Mesendoderm (in vitro differentiated cells): ENCODE measurements at regions not wholly inside any gene's neighbourhood (a gene's known extent, or its start where the extent isn't known, plus 50 kb on each side); places are given as distances from the start of the nearest gene placed in this dataset.
"Not testable (repeated sequence)": the region's sequence is repeated elsewhere in the genome, so short reads cannot be mapped to it uniquely, and the experiment has no call there.

Source experiments
- DNase-seq: peaks from one replicate; pipeline ENCODE4 v3.0.0; 2013
- H2AK5ac ChIP-seq: 2 replicates; pipeline ENCODE4 v1.6.1; 2013; ENCODE audit warnings: low read length, inconsistent platforms
- H2BK120ac ChIP-seq: 2 replicates; pipeline ENCODE4 v1.6.1; 2013; ENCODE audit warnings: low read depth, mild to moderate bottlenecking, low read length, moderate library complexity, mixed read lengths
- H2BK15ac ChIP-seq: replicated peaks from 2 replicates; pipeline ENCODE4 v1.6.1; 2013; ENCODE audit warnings: low read depth, mild to moderate bottlenecking, moderate library complexity
- H2BK5ac ChIP-seq: 2 replicates; pipeline ENCODE4 v1.6.1; 2013; ENCODE audit warnings: low read length, inconsistent platforms
- H3K18ac ChIP-seq: 2 replicates; pipeline ENCODE4 v1.6.1; 2013; ENCODE audit warnings: mild to moderate bottlenecking, low read length, mixed read lengths
- H3K23ac ChIP-seq: one replicate; pipeline ENCODE4 v1.6.1; 2013; ENCODE audit warnings: low read length
- H3K27ac ChIP-seq: 2 replicates; pipeline ENCODE4 v1.5.1; 2013; ENCODE audit warnings: low read depth, mild to moderate bottlenecking, inconsistent platforms, low read length, moderate library complexity
- H3K27me3 ChIP-seq: 2 replicates; pipeline ENCODE4 v1.6.1; 2013; ENCODE audit warnings: low read length, control low read depth, mild to moderate bottlenecking, inconsistent platforms; ENCODE audit not compliant: insufficient read depth, poor library complexity
- H3K36me3 ChIP-seq: 2 replicates; pipeline ENCODE4 v1.6.1; 2013; ENCODE audit warnings: low read length, inconsistent platforms; ENCODE audit not compliant: control insufficient read depth, insufficient read depth
- H3K4ac ChIP-seq: one replicate; pipeline ENCODE4 v1.6.1; 2013; ENCODE audit warnings: low read depth, mild to moderate bottlenecking, low read length, moderate library complexity
- H3K4me1 ChIP-seq: 2 replicates; pipeline ENCODE4 v1.6.1; 2013; ENCODE audit warnings: low read depth, low read length, inconsistent platforms; ENCODE audit not compliant: control insufficient read depth
- H3K4me2 ChIP-seq: 2 replicates; pipeline ENCODE4 v1.6.1; 2013; ENCODE audit warnings: low read length
- H3K4me3 ChIP-seq: 2 replicates; pipeline ENCODE4 v1.5.1; 2013; ENCODE audit warnings: mild to moderate bottlenecking, low read length
- H3K56ac ChIP-seq: one replicate; pipeline ENCODE4 v1.6.1; 2013; ENCODE audit warnings: low read length
- H3K79me1 ChIP-seq: 2 replicates; pipeline ENCODE4 v1.6.1; 2013; ENCODE audit warnings: low read length, inconsistent platforms
- H3K79me2 ChIP-seq: 2 replicates; pipeline ENCODE4 v1.6.1; 2013; ENCODE audit warnings: mild to moderate bottlenecking, low read length; ENCODE audit not compliant: control insufficient read depth, insufficient read depth
- H3K9ac ChIP-seq: 2 replicates; pipeline ENCODE4 v1.6.1; 2013; ENCODE audit warnings: low read length, inconsistent platforms
- H4K5ac ChIP-seq: one replicate; pipeline ENCODE4 v1.6.1; 2013; ENCODE audit warnings: low read length
- H4K8ac ChIP-seq: one replicate; pipeline ENCODE4 v1.6.1; 2013; ENCODE audit warnings: low read depth, mild to moderate bottlenecking, control low read depth, low read length, moderate library complexity
- WGBS: extraction: QIAGEN DNeasy Blood & Tissue Kit; methylation state at CpG from one replicate; pipeline ENCODE4 v1.1.7; 2013; ENCODE audit warnings: low lambda C conversion rate, missing lambda C conversion rate; ENCODE audit not compliant: insufficient coverage; ENCODE audit errors: extremely low coverage; 5-methylcytosine and 5-hydroxymethylcytosine counted together

- Histone ChIP-seq H3K79me1 (no peaks in the 10 kb centered on the region), H3K4me1 (no peaks in the 10 kb centered on the region), H3K18ac (no peak overlapping the region), H3K36me3 (no peaks in the 10 kb centered on the region), H4K5ac (no peak overlapping the region), H3K9ac (no peak overlapping the region), H2BK5ac (no peak overlapping the region), H2AK5ac (no peak overlapping the region), H3K27me3 (no peaks in the 10 kb centered on the region), H3K56ac (no peak overlapping the region), H2BK120ac (no peak overlapping the region), H3K27ac (no peak overlapping the region), H3K4me2 (no peak overlapping the region), H3K4ac (no peak overlapping the region), H3K79me2 (no peaks in the 10 kb centered on the region), H3K4me3 (no peak overlapping the region), H2BK15ac (no peak overlapping the region), H3K23ac (no peak overlapping the region), H4K8ac (no peak overlapping the region)
- no CpG with 5 or more reads among the region's 2 CpGs for WGBS
- DNase-seq: no peak
Measured at GRCh38 chr1:58180537-58180936, 366.0 kb downstream of the OMA1 start.

- not testable (repeated sequence) for H4K5ac ChIP-seq, H3K4me3 ChIP-seq, H3K9ac ChIP-seq, H2BK15ac ChIP-seq, H2BK120ac ChIP-seq, H3K79me1 ChIP-seq, H3K27ac ChIP-seq, H2AK5ac ChIP-seq, H3K4me1 ChIP-seq, H4K8ac ChIP-seq, H3K4ac ChIP-seq, H3K4me2 ChIP-seq, H3K18ac ChIP-seq, H3K27me3 ChIP-seq, DNase-seq, H3K36me3 ChIP-seq, H3K23ac ChIP-seq, H3K79me2 ChIP-seq, H2BK5ac ChIP-seq, H3K56ac ChIP-seq
- no CpG with 5 or more reads among the region's 3 CpGs for WGBS
Measured at GRCh38 chr1:58169160-58169559, 377.4 kb downstream of the OMA1 start.

GRCh38 chr1:58167131-58167530, 379.4 kb downstream of the OMA1 start:
- H3K79me2 ChIP-seq, H2BK120ac ChIP-seq, H3K56ac ChIP-seq, H3K27me3 ChIP-seq, H3K9ac ChIP-seq, H3K23ac ChIP-seq, H3K4me2 ChIP-seq, H3K36me3 ChIP-seq, H3K4me3 ChIP-seq, DNase-seq, H2BK5ac ChIP-seq, H2AK5ac ChIP-seq, H3K4me1 ChIP-seq, H4K8ac ChIP-seq, H3K27ac ChIP-seq, H2BK15ac ChIP-seq, H4K5ac ChIP-seq, H3K18ac ChIP-seq, H3K79me1 ChIP-seq, H3K4ac ChIP-seq: not testable (repeated sequence)
- WGBS: no CpG with 5 or more reads among the region's 1 CpG

GRCh38 chr1:58166417-58166816, 380.1 kb downstream of the OMA1 start:
- Histone ChIP-seq H4K8ac (no peak overlapping the region), H2AK5ac (no peak overlapping the region), H3K79me1 (no peaks in the 10 kb centered on the region), H3K36me3 (no peaks in the 10 kb centered on the region), H3K4me2 (no peak overlapping the region), H3K4me1 (no peaks in the 10 kb centered on the region), H3K79me2 (no peaks in the 10 kb centered on the region), H3K4me3 (no peak overlapping the region), H3K27ac (no peak overlapping the region), H3K18ac (no peak overlapping the region), H3K56ac (no peak overlapping the region), H3K23ac (no peak overlapping the region), H2BK5ac (no peak overlapping the region), H3K4ac (no peak overlapping the region), H4K5ac (no peak overlapping the region), H3K27me3 (no peaks in the 10 kb centered on the region), H2BK120ac (no peak overlapping the region), H2BK15ac (no peak overlapping the region), H3K9ac (no peak overlapping the region)
- no CpG with 5 or more reads among the region's 3 CpGs for WGBS
- no peak for DNase-seq

- Histone ChIP-seq H3K4ac (no peak overlapping the region), H3K23ac (no peak overlapping the region), H3K18ac (no peak overlapping the region), H2BK120ac (no peak overlapping the region), H4K5ac (no peak overlapping the region), H2BK15ac (no peak overlapping the region), H3K36me3 (no peaks in the 10 kb centered on the region), H3K27ac (no peak overlapping the region), H3K4me3 (no peak overlapping the region), H3K56ac (no peak overlapping the region), H3K79me2 (no peaks in the 10 kb centered on the region), H4K8ac (no peak overlapping the region), H2AK5ac (no peak overlapping the region), H3K4me1 (no peaks in the 10 kb centered on the region), H3K79me1 (no peaks in the 10 kb centered on the region), H3K9ac (no peak overlapping the region), H3K4me2 (no peak overlapping the region), H2BK5ac (no peak overlapping the region), H3K27me3 (no peaks in the 10 kb centered on the region)
- no CpG with 5 or more reads among the region's 6 CpGs for WGBS
- no peak for DNase-seq
Measured at GRCh38 chr1:58165073-58165472, 381.5 kb downstream of the OMA1 start.

- no peaks in the 10 kb centered on the region for H3K36me3 ChIP-seq
- H3K79me2 ChIP-seq: no peaks in the 10 kb centered on the region
- H3K79me1 ChIP-seq: no peaks in the 10 kb centered on the region
- no peaks in the 10 kb centered on the region for H3K4me1 ChIP-seq
- H2BK120ac ChIP-seq: no peak overlapping the region
- peak; percentile 87 for DNase-seq
- H3K27me3 ChIP-seq: no peaks in the 10 kb centered on the region
- H3K4me2 ChIP-seq: no peak overlapping the region
- no peak overlapping the region for H3K27ac ChIP-seq
- H3K23ac ChIP-seq: no peak overlapping the region
- no peak overlapping the region for H2BK5ac ChIP-seq
- H2BK15ac ChIP-seq: no peak overlapping the region
- H4K8ac ChIP-seq: no peak overlapping the region
- H3K4ac ChIP-seq: no peak overlapping the region
- H2AK5ac ChIP-seq: no peak overlapping the region
- H3K4me3 ChIP-seq: no peak overlapping the region
- H4K5ac ChIP-seq: no peak overlapping the region
- no peak overlapping the region for H3K9ac ChIP-seq
- no peak overlapping the region for H3K18ac ChIP-seq
- no peak overlapping the region for H3K56ac ChIP-seq
- WGBS: no CpG with 5 or more reads among the region's 9 CpGs
Measured at GRCh38 chr1:58162952-58163550, 383.5 kb downstream of the OMA1 start.
